ENCODE measurements at regions not wholly inside any gene's neighbourhood (a gene's known extent, or its start where the extent isn't known, plus 50 kb on each side); places are given as distances from the start of the nearest gene placed in this dataset.
A peak's percentile ranks its signal among the peaks of the same experiment; 100 is the strongest.
"Not testable (repeated sequence)": the region's sequence is repeated elsewhere in the genome, so short reads cannot be mapped to it uniquely, and the experiment has no call there.

DNA sequence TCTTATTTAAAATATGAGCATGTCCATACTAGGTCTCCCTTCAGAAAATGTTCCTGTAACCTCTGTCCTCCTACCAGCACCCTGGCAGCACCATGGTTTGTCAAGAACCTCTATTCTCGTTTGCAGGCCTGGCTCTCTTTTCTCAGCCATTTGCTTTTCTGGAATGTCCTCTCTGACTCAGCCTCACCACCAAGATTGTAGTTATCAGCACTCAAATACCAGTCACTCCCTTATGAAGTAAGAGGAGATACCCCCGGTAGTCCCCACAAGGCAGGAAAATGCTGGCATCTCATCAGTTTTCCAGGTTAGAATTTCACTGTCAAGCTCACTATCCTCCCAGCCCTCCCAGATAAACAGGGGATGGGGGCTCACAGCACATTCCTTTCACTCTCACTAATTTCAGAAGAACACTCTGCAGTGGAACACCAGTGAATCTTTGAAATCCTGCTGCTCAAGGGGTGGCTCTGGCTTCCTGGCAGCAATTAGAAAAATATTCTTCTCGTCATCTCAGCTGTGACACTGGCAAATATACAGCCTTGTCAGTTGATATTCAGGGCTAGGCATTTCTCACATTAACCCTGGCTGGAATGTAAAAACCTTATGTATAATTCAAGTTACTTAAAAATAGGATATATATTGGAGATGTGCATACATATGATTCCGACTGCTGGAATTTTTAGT, 129.2 kb downstream of the TBX18 start:
- DNase-seq (ENCODE audit: low spot score): peak; percentile 48

DNA sequence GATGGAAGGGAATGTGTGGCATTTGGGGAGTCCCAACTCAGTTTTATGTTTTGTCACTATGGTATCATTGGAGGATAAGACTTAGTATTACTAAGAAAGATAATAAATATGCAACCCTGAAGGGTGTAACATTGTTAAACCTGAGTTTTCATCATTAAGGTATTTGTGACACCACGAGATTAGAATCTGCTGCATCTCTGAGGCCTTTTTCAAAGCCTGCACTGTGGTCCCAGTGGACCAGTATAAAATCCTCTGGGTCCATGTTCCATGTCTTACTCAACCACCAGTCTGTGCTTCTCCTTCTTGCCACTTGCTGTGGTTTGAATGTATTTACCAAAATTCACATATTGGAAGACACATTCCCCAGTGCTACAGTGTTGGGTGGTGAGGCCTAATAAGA, 130.6 kb downstream of the TBX18 start:
- DNase-seq (ENCODE audit: low spot score): no peak

DNA sequence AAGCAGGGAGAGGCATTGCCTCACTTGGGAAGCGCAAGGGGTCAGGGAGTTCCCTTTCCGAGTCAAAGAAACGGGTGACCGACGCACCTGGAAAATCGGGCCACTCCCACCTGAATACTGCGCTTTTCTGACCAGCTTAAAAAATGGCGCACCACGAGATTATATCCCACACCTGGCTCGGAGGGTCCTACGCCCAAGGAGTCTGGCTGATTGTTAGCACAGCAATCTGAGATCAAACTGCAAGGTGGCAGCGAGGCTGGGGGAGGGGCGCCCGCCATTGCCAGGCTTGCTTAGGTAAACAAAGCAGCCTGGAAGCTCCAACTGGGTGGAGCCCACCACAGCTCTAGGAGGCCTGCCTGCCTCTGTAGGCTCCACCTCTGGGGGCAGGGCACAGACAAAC, 137.9 kb downstream of the TBX18 start:
- not testable (repeated sequence) for DNase-seq (ENCODE audit: low spot score)

DNA sequence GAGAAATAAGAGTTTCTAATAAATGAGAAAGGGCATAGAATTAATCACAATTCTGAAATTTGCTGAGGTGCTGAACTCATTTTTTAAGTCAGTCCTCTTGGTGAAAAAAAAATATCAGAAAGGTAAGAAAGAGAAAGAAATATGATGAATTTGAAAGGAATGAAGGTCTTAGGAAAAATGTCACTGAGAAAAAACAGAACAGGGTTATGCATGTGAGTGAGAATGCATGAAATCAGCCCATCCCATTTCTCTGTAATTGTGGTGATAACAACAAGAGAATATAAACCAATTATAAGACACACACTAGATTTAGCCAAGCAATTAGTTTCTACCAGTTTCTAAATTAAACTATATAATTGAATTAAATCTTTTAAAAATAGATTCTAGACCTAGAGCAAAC, 138.9 kb downstream of the TBX18 start:
- peak; percentile 6 for DNase-seq (ENCODE audit: low spot score)

DNA sequence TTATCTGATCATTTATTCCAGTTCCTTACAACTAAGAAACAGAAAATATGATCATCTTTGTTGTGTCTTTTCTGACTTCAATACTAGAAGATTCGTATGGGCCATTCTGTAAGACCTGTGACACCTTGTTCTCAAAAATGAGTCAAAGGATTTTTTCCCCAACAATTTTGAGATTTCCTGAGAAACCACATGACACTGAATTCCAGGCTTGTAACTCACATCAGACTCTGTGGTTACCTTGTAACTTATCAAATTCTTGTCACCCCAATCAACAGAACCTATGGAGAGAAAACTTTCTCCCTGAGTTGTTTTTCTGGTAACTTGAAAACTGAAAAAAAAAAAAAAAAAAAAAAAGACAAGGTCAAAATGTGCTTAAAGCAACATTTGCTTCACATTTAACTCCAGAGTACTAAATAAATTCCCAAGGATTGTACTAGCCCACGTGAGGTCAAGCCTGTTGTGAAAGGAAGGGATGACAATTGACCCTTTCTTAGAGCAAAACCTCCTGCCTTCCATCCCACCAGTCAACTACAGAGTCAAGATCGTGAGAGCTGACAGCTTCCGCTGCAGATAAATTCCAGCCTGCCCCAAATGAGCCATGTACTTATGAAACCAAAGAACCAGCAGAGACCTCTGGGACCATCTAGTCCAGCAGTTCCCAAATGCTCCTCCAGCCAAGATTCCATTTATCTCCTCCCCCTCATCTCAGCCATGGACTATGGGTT, 140.3 kb downstream of the TBX18 start:
- peak; percentile 51 for DNase-seq (ENCODE audit: low spot score)

DNA sequence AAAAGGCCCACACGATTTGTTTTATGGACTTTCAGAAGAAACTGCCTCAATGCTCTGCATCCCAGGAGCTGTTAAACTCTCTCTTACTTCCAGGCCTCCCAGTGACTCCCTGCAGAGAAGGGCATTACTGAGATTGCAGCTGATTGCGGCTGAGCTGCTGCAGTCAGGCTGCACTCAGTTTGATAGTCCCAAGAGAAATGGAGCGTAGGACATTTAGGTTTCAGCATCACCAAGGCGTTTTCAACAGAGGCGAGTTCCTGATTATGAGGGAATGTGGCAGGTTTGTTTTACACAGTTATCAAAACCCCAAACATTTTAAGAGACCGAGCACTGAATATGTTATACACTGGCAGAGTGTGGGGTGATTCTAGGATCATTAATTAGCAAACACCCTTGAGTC, 145.6 kb downstream of the TBX18 start:
- no peak for DNase-seq (ENCODE audit: low spot score)

DNA sequence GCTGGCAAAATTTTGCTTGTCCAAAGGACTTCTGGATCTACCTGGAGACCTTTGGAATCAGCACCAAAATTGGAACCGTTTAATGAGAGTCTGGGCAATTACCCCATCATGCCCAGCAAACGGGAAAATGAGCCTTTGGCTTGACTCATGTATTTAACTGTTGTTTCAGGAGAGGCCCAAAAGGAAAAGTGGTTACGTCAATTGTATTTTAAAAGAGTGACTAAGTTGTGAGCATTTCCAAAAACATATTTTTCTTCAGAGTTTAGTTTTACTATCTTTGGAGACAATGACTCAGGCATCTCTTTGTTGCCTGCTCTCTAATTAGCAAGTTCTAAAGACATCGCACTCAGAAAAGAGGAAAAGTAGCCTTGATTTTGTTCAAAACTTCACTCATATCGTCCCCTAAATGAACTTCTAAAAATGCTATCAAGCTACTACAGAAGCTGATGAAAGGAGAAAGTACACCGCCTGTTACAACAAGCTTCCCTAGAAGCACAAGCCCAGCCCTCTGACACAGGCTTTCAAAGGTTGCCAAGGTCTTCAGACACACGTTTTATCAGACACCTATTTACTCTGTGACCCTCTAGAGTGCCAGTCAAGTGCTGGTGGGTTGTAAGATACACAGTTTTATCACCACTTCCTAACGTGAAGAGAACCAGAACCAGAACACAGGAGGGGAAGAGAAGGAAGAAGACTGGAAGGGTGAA, 146.2 kb downstream of the TBX18 start:
- peak; percentile 59 for DNase-seq (ENCODE audit: low spot score)

DNA sequence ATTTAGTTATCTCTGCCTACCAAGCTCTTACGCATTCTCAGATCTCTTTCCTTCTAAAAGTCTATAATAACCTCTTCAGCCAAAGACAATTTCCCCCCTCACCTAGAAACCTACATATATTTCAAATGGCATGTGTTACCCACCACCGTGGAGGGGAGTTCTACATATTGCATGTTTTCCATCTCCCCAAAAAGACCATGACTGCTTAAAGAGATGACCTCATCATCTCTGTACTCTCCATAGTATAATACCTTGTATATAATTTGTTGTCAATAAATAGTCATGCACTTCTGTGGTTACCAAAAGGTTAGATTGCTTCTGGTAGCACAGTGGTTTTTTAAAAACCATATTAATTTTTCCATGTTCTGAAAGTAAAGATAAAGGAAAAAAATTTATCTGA, 148.4 kb downstream of the TBX18 start:
- no peak for DNase-seq (ENCODE audit: low spot score)

DNA sequence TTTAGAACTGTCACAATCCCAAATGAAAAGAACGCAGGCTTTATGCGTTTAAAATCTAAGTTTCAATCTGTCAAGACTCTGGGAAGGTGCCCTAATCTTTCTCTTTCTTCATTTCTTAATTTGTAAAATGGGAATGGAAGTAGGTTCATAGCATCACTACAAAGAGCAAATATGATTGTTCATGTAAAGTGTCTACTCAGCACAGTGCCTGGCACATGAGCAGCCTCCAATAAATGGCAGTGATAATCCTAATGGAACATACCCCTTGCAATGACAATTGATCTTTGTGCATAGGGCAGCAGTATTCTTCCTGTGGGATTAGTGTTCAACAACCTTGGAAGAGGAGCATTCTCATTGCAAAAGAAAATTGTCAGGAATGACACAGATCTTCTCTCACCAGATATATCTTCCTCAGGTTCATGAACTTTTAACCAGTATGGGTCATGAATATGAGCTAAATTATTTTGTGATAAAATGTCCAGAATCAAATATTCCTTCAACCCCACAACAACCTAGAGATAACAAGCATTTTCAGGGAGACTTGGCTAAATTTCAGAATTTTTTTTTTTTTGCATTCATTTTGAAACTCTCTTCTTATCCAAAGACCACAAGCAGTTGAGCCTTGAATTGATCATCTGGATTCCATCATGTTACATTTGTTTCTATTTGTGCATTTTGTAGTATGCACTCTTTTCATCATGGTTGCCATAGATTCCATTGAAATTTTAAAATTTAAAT, 149.1 kb downstream of the TBX18 start:
- no peak for DNase-seq (ENCODE audit: low spot score)

DNA sequence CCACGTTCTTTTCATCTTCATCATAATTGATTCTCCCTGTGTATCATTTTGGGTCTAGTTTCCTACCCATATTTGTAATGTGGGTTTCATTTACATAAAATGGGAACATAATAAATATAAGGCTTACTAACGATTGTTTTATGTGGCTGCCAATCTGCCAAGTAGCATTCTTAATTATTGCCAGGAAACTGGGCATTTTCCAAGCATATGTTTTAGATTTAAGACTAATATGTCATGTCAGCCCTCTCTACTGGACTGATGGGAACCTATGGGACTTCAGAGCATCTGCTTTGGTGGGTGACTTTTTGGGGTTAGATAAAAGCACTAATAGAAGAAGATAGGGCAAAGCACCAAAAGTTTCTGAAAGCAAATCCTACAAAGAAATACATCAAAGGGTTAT, 157.5 kb downstream of the TBX18 start:
- DNase-seq (ENCODE audit: low spot score): no peak

DNA sequence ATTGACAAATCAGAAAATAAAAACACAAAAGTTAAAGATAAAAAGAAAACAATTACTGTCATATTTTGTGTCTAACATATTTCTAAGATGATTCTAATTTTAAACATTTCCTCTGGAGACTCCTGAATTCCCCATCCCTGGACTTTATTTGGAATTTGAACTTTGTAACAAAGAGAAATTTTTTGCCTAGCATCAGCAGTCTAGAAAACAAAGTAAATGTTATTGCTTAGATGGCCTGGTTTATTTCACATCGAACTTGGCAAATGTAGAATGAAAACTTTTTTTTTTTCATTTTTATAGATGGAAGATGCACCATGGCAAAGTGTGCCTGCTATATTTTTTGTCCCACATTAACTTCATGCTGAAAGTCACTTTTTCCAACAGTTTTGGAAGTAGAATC, 159.1 kb downstream of the TBX18 start:
- DNase-seq (ENCODE audit: low spot score): no peak

DNA sequence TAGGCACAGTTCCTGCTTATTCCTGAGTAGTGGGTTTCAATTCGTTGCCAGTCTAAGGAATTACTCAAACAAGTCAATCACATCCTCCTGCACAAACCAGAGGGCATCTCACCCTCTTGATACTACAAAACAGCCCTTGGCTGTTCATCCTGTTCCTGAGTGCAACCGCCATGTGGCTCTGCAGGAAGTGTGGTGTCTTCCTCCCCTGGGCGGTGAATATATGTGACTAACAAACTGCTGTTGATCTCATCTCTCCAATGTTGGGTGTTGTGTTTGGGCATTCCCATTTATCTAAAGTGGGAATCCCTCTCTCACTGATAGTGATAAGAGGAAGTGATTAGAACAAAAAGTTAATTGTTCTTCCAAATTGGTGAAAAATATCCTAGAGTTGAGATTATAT, 163.0 kb downstream of the TBX18 start:
- no peak for DNase-seq (ENCODE audit: low spot score)

DNA sequence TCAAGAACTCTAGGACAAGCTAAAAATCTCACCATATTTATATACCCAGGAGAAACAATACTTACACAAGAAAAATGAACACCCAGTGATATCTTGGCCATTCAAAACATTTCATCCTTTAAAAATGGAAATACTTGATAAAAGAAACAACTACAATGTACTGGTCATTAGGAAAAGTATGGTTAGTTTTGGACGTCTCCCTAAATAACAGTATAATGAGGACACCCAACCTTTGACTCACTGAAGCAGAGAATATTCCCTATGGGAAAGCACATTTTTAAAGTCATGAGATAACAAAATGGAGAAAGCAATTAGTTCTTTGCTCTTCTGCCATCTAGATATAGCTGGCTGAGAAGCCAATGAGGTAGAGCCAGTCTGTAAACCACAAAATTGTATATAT, 164.4 kb downstream of the TBX18 start:
- no peak for DNase-seq (ENCODE audit: low spot score)

DNA sequence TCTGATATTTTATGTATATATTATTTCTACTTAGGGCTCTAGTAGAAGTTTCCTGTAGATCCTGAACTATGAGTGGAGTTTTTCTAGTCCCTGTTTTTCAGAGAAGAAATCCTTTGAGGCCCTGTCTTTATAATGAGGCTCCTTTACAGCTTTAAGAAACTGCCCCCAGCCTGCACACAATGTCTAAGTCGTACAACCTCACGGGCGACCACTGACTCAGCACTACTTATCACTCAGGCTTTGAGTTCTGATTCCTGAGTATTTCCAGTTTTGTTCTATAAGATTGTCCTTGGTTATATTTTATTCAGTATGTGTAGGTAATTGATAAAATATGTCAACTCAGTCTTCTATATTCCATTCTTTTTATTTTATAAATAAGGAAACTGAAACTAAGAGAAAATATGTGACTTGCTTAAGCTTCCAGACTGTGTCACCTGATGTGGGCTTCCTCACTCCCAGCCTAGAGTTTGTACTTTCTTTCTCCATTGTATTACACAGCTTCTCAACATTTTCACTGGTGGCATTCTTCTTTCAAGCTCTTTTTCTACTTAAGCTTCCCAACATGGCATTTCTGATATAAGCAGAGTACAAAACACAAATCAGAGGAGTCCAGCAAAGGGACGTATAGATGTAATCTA, 167.0 kb downstream of the TBX18 start:
- no peak for DNase-seq (ENCODE audit: low spot score)

DNA sequence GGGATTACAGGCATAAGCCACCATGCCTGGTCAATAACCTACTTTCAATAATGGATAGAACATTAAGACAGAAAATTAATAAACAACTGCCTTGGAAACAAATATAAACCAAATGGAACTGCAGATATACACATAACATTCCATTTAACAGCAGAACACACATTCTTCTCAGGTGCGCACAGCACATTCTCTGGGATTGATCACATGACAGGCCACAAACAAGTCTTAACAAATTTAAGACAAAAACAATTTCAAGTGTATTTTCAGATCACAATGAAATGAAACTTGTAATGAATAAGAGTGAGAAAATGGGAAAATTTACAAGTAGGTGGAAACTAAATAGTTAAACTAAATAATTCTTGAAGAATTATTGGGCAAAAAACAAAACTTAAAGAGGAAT, 167.9 kb downstream of the TBX18 start:
- DNase-seq (ENCODE audit: low spot score): no peak

DNA sequence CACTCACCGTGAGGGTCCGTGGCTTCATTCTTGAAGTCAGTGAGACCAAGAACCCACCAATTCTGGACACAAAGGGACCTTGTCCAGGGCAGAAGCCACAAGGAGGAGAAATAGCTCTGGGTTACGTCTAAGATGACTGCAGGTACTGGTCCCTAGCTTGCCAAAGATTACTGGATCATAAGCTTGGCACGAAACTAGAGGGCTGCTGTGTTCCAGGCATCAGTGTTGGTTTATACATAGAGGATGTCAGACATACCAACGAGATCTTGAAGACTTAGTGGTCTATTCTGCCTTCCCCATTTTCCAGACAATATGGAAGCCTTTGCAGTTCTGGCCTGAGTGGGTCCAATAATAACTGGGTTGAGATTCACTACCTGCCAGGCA, 175.7 kb downstream of the TBX18 start:
- DNase-seq (ENCODE audit: low spot score): no peak

DNA sequence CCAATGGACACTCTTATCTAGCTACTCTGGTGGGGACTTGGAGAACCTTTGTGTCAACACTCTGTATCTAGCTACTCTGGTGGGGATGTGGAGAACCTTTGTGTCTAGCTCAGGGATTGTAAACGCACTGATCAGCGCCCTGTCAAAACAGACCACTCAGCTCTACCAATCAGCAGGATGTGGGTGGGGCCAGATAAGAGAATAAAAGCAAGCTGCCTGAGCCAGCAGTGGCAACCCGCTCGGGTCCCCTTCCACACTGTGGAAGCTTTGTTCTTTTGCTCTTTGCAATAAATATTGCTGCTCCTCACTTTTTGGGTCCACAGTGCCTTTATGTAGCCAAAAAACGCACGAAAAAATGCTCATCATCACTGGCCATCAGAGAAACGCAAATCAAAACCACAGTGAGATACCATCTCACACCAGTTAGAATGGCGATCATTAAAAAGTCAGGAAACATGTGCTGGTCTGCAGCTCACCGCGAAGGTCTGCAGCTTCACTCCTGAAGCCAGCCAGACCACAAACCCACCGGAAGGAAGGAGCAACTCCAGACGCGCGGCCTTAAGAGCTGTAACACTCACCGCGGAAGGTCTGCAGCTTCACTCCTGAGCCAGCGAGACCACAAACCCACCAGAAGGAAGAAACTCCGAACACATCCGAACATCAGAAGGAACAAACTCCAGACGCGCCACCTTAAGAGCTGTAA, 176.3 kb downstream of the TBX18 start:
- DNase-seq (ENCODE audit: low spot score): not testable (repeated sequence)

DNA sequence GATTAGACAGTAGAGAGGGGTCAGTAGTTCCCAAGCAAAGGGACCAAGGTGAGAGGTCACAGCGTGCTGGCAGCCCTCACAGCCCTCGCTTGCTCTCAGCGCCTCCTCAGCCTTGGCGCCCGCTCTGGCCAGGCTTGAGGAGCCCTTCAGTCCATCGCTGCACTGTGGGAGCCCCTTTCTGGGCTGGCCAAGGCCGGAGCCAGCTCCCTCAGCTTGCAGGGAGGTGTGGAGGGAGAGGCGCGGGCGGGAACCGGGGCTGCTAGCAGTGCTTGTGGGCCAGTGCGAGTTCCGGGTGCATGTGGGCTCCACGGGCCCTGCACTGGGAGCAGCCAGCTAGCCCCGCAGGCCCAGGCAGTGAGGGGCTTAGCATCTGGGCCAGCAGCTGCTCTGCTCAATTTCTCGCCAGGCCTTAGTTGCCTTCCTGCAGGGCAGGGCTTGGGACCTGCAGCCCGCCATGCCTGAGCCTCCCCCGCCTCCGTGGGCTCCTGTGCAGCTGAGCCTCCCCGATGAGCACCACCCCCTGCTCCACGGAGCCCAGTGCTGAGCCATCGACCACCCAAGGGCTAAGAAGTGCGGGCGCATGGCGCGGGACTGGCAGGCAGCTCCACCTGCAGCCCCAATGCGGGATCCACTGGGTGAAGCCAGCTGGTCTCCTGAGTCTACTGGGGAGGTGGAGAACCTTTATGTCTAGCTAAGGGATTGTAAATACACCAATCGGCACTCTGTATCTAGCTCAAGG, 177.0 kb downstream of the TBX18 start:
- DNase-seq (ENCODE audit: low spot score): not testable (repeated sequence)

DNA sequence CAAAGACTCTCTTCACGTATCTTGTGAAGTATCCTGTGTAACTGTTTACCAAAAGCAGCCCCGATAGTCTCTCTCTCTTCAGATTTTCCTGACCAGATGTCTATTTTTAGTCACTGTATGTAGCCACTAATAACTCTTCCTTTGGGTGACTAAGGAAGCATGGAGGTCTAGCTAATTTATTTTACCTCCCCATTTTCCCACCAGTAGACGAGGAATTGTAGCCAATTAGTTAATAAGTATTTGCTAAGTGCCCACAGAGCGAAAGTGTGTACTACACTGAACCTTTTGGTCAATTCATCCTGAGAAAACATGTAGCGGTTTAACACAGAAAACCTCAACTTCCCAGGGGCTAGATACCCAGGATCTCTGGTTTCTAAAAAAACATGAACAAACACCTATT, 180.6 kb downstream of the TBX18 start:
- DNase-seq (ENCODE audit: low spot score): no peak

DNA sequence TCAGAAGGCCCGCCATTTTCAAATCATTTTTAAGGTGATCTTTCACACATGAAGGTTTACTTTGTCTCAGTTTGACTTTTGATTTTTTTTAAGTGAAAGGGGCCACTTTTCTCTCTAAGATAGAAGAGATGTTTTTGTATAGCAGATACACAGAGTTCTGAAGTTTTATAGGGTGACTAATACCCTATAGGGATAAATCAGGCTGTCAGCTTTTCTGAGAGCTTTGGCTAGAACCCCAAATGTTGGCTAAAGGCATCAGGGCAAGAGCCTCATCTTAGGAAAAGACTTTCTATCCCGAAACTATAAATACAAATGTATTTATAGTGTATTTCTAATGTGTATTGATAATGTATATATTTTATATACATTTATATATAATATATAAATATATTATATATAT, 181.4 kb downstream of the TBX18 start:
- no peak for DNase-seq (ENCODE audit: low spot score)

All from GM03348 (cell line).